ENCODE measurements at regions not wholly inside any gene's neighbourhood (a gene's known extent, or its start where the extent isn't known, plus 50 kb on each side); places are given as distances from the start of the nearest gene placed in this dataset.

DNA sequence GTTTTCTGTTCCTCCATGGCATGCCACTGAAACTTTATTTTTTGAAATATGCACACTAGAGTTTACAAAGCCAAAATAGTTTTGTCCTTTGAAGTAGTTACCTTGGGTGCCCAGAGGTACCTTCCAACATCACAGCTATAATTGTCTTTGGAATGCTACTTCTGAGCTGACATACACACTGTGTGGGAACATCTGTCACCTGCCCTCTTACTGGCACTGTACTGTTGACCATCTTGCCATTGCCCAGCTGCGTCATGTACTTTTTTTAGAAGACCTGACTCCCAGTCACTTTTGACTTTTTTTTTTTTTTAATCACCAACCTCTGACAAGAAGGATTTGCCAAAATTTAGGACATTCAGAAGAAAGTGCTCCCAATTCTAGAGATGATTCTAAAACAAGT lies 200.5 kb upstream of the CXorf66 start:
- no peak for ATAC-seq

DNA sequence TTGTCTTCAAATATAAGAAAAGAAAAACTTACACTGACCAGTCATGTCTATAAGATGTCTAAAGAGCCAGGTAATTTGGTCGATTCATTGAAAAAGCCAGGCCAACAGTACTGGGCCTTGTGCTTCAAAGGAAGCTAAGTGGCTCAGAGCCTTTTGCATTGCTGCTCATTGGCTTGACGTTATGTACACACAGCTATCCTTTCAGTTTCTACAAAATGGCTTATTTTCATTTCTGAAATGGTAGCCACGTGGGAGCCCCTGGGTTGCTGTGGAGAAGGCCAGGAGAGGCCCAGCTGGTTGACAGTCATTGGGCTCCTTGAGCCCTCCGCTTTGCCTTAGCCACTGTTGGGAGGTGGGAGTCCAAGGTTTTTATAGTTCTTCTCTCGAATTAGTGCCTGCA lies 199.1 kb upstream of the CXorf66 start:
- TF ChIP-seq ZNF70 (CRISPR knock-in tag; IDR thresholded peaks at IDR 0.05): no peak
- no peak for TF ChIP-seq BACH2 (CRISPR knock-in tag; IDR thresholded peaks at IDR 0.05; ENCODE audit: borderline replicate concordance)
- TF ChIP-seq, protein P1, sequence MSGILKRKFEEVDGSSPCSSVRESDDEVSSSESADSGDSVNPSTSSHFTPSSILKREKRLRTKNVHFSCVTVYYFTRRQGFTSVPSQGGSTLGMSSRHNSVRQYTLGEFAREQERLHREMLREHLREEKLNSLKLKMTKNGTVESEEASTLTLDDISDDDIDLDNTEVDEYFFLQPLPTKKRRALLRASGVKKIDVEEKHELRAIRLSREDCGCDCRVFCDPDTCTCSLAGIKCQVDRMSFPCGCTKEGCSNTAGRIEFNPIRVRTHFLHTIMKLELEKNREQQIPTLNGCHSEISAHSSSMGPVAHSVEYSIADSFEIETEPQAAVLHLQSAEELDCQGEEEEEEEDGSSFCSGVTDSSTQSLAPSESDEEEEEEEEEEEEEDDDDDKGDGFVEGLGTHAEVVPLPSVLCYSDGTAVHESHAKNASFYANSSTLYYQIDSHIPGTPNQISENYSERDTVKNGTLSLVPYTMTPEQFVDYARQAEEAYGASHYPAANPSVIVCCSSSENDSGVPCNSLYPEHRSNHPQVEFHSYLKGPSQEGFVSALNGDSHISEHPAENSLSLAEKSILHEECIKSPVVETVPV (CRISPR knock-in tag; IDR thresholded peaks at IDR 0.05): no peak
- TF ChIP-seq ISL1 (CRISPR knock-in tag; IDR thresholded peaks at IDR 0.05): no peak
- TF ChIP-seq, protein P2, sequence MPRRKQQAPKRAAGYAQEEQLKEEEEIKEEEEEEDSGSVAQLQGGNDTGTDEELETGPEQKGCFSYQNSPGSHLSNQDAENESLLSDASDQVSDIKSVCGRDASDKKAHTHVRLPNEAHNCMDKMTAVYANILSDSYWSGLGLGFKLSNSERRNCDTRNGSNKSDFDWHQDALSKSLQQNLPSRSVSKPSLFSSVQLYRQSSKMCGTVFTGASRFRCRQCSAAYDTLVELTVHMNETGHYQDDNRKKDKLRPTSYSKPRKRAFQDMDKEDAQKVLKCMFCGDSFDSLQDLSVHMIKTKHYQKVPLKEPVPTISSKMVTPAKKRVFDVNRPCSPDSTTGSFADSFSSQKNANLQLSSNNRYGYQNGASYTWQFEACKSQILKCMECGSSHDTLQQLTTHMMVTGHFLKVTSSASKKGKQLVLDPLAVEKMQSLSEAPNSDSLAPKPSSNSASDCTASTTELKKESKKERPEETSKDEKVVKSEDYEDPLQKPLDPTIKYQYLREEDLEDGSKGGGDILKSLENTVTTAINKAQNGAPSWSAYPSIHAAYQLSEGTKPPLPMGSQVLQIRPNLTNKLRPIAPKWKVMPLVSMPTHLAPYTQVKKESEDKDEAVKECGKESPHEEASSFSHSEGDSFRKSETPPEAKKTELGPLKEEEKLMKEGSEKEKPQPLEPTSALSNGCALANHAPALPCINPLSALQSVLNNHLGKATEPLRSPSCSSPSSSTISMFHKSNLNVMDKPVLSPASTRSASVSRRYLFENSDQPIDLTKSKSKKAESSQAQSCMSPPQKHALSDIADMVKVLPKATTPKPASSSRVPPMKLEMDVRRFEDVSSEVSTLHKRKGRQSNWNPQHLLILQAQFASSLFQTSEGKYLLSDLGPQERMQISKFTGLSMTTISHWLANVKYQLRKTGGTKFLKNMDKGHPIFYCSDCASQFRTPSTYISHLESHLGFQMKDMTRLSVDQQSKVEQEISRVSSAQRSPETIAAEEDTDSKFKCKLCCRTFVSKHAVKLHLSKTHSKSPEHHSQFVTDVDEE (CRISPR knock-in tag; IDR thresholded peaks at IDR 0.05): no peak
- TF ChIP-seq, protein P3, sequence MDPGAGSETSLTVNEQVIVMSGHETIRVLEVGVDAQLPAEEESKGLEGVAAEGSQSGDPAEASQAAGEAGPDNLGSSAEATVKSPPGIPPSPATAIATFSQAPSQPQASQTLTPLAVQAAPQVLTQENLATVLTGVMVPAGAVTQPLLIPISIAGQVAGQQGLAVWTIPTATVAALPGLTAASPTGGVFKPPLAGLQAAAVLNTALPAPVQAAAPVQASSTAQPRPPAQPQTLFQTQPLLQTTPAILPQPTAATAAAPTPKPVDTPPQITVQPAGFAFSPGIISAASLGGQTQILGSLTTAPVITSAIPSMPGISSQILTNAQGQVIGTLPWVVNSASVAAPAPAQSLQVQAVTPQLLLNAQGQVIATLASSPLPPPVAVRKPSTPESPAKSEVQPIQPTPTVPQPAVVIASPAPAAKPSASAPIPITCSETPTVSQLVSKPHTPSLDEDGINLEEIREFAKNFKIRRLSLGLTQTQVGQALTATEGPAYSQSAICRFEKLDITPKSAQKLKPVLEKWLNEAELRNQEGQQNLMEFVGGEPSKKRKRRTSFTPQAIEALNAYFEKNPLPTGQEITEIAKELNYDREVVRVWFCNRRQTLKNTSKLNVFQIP (CRISPR knock-in tag; IDR thresholded peaks at IDR 0.05; ENCODE audit: borderline replicate concordance, low read depth): no peak
- TF ChIP-seq SNAI2 (CRISPR knock-in tag; IDR thresholded peaks at IDR 0.05): no peak
- TF ChIP-seq OSR1 (CRISPR knock-in tag; IDR thresholded peaks at IDR 0.05): no peak
- TF ChIP-seq, protein P4, sequence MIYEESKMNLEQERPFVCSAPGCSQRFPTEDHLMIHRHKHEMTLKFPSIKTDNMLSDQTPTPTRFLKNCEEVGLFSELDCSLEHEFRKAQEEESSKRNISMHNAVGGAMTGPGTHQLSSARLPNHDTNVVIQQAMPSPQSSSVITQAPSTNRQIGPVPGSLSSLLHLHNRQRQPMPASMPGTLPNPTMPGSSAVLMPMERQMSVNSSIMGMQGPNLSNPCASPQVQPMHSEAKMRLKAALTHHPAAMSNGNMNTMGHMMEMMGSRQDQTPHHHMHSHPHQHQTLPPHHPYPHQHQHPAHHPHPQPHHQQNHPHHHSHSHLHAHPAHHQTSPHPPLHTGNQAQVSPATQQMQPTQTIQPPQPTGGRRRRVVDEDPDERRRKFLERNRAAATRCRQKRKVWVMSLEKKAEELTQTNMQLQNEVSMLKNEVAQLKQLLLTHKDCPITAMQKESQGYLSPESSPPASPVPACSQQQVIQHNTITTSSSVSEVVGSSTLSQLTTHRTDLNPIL (CRISPR knock-in tag; IDR thresholded peaks at IDR 0.05; ENCODE audit: low read depth): no peak
- TF ChIP-seq PPARA (CRISPR knock-in tag; IDR thresholded peaks at IDR 0.05; ENCODE audit: borderline replicate concordance): no peak
- no peak for TF ChIP-seq ZFP30 (CRISPR knock-in tag; IDR thresholded peaks at IDR 0.05)
- ATAC-seq: no peak

More for the DNA sequence above, 200.5 kb upstream of the CXorf66 start:
- TF ChIP-seq, protein P1 (CRISPR knock-in tag; IDR thresholded peaks at IDR 0.05): no peak
- TF ChIP-seq RARB (CRISPR knock-in tag; IDR thresholded peaks at IDR 0.05) (no peak), BACH2 (CRISPR knock-in tag; IDR thresholded peaks at IDR 0.05; ENCODE audit: borderline replicate concordance) (no peak), ZNF565 (CRISPR knock-in tag; conservative IDR thresholded peaks at IDR 0.05; ENCODE audit: low read depth) (no peak), ISL1 (CRISPR knock-in tag; IDR thresholded peaks at IDR 0.05) (no peak)
- TF ChIP-seq, protein P3 (CRISPR knock-in tag; IDR thresholded peaks at IDR 0.05; ENCODE audit: borderline replicate concordance, low read depth): no peak
- TF ChIP-seq, protein P2 (CRISPR knock-in tag; IDR thresholded peaks at IDR 0.05): no peak
- TF ChIP-seq, protein P5, sequence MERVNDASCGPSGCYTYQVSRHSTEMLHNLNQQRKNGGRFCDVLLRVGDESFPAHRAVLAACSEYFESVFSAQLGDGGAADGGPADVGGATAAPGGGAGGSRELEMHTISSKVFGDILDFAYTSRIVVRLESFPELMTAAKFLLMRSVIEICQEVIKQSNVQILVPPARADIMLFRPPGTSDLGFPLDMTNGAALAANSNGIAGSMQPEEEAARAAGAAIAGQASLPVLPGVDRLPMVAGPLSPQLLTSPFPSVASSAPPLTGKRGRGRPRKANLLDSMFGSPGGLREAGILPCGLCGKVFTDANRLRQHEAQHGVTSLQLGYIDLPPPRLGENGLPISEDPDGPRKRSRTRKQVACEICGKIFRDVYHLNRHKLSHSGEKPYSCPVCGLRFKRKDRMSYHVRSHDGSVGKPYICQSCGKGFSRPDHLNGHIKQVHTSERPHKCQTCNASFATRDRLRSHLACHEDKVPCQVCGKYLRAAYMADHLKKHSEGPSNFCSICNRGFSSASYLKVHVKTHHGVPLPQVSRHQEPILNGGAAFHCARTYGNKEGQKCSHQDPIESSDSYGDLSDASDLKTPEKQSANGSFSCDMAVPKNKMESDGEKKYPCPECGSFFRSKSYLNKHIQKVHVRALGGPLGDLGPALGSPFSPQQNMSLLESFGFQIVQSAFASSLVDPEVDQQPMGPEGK (CRISPR knock-in tag; IDR thresholded peaks at IDR 0.05; ENCODE audit: borderline replicate concordance): no peak
